ENCODE measurements at regions not wholly inside any gene's neighbourhood (a gene's known extent, or its start where the extent isn't known, plus 50 kb on each side); places are given as distances from the start of the nearest gene placed in this dataset.

DNA sequence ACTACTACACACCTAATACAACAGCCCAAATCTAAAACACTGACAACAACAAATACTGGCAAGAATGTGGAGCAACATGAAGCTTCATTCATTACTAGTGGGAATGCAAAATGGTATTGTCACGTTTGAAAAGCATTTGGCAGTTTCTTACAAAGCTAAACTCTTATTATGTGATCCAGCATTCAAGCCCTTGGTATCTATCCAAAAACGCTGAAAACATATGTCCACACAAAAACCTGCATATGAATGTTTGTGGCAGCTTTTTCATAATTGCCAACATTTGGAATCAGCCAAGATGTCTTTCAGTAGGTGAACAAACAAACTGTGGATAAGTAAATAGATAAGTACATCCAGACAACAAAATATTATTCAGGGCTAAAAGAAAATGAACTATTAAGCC, 501.1 kb upstream of the KIF2B start:
- Histone ChIP-seq H3K4me3 (ENCODE audit: severe bottlenecking) (no peak overlapping the region), H3K36me3 (ENCODE audit: low read depth) (no peaks in the 10 kb centered on the region), H3K27me3 (ENCODE audit: insufficient read depth, poor library complexity, severe bottlenecking) (peaks cover 19% of the 10 kb centered on the region), H3K9me3 (ENCODE audit: severe bottlenecking) (no peaks in the 10 kb centered on the region), H3K4me1 (ENCODE audit: insufficient read depth, poor library complexity, severe bottlenecking) (no peaks in the 10 kb centered on the region), H3K27ac (ENCODE audit: poor library complexity, severe bottlenecking) (no peak overlapping the region)
- ATAC-seq (ENCODE audit: low read depth), result no peak
- no peak for DNase-seq (ENCODE audit: low spot score)
- TF ChIP-seq, protein P1, sequence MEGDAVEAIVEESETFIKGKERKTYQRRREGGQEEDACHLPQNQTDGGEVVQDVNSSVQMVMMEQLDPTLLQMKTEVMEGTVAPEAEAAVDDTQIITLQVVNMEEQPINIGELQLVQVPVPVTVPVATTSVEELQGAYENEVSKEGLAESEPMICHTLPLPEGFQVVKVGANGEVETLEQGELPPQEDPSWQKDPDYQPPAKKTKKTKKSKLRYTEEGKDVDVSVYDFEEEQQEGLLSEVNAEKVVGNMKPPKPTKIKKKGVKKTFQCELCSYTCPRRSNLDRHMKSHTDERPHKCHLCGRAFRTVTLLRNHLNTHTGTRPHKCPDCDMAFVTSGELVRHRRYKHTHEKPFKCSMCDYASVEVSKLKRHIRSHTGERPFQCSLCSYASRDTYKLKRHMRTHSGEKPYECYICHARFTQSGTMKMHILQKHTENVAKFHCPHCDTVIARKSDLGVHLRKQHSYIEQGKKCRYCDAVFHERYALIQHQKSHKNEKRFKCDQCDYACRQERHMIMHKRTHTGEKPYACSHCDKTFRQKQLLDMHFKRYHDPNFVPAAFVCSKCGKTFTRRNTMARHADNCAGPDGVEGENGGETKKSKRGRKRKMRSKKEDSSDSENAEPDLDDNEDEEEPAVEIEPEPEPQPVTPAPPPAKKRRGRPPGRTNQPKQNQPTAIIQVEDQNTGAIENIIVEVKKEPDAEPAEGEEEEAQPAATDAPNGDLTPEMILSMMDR (IDR thresholded peaks at IDR 0.05; ENCODE audit: poor library complexity, severe bottlenecking), result no peak

DNA sequence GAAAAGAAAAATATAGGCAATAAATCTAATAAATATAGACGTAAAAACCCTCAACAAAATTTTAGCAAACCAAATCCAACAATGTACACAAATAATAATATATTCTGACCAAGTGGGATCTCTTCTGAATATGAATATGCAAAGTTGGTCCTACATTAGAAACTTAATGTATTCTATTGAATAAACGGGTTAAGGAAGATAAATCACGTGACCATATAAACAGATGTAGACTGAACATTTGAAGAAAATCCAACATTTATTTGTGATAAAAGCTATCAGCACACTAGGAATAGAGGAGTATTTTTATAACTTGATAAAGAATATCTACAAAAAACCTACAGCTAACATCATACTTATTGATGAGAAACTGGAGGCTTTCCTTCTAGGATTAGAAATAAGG, 502.8 kb upstream of the KIF2B start:
- DNase-seq (ENCODE audit: low spot score) (no peak), ATAC-seq (ENCODE audit: low read depth) (no peak)
- TF ChIP-seq, protein P1 (IDR thresholded peaks at IDR 0.05; ENCODE audit: poor library complexity, severe bottlenecking), result no peak
- Histone ChIP-seq H3K9me3 (ENCODE audit: severe bottlenecking) (no peaks in the 10 kb centered on the region), H3K4me1 (ENCODE audit: insufficient read depth, poor library complexity, severe bottlenecking) (no peaks in the 10 kb centered on the region), H3K4me3 (ENCODE audit: severe bottlenecking) (no peak overlapping the region), H3K27me3 (ENCODE audit: insufficient read depth, poor library complexity, severe bottlenecking) (peaks cover 15% of the 10 kb centered on the region), H3K36me3 (ENCODE audit: low read depth) (no peaks in the 10 kb centered on the region), H3K27ac (ENCODE audit: poor library complexity, severe bottlenecking) (no peak overlapping the region)

DNA sequence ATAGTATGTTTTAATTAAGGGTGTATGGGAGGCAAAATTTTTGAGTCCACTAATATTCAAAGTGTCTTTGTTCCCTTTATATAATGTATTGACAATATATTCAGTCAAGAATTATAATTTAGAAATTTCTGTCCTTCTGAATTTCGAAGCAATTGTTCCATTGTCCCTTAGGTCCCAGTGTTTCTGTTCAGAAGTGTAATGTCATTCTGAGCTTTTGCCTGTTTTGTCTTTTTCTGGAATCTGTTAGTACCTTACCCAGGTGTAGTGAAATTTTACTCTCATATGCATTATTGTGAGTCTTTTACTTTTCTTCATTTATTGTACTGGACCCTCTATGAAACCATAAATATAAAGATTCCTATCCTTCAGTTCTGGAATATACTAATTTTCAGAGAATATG, 505.7 kb upstream of the KIF2B start:
- Histone ChIP-seq H3K27me3 (ENCODE audit: insufficient read depth, poor library complexity, severe bottlenecking) (peaks cover 9% of the 10 kb centered on the region), H3K36me3 (ENCODE audit: low read depth) (no peaks in the 10 kb centered on the region), H3K4me1 (ENCODE audit: insufficient read depth, poor library complexity, severe bottlenecking) (no peaks in the 10 kb centered on the region), H3K4me3 (ENCODE audit: severe bottlenecking) (no peak overlapping the region), H3K9me3 (ENCODE audit: severe bottlenecking) (no peaks in the 10 kb centered on the region), H3K27ac (ENCODE audit: poor library complexity, severe bottlenecking) (no peak overlapping the region)
- no peak for ATAC-seq (ENCODE audit: low read depth)
- DNase-seq (ENCODE audit: low spot score), result no peak
- TF ChIP-seq, protein P1 (IDR thresholded peaks at IDR 0.05; ENCODE audit: poor library complexity, severe bottlenecking), result no peak

DNA sequence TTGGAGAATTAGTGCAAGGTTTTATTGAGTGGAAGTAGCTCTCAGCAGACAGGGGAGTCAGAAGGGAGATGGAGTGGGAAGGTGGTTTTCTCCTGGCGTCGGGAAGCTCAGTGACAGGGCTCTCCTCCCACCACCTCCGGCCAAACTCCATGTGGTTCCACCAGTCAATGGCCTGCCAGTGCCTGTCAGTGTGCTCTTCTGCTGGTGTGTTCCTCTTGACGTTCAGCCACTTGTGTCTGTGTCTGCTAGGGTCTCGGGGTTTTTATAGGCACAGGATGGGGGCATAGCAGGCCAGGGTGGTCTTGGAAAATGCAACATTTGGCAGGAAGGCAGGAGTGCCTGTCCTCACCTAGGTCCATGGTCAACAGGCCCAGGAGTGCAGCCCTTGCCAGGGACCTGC, 506.7 kb upstream of the KIF2B start:
- Histone ChIP-seq H3K4me1 (ENCODE audit: insufficient read depth, poor library complexity, severe bottlenecking) (no peaks in the 10 kb centered on the region), H3K36me3 (ENCODE audit: low read depth) (no peaks in the 10 kb centered on the region), H3K4me3 (ENCODE audit: severe bottlenecking) (no peak overlapping the region), H3K27me3 (ENCODE audit: insufficient read depth, poor library complexity, severe bottlenecking) (peaks cover 9% of the 10 kb centered on the region), H3K9me3 (ENCODE audit: severe bottlenecking) (no peaks in the 10 kb centered on the region), H3K27ac (ENCODE audit: poor library complexity, severe bottlenecking) (no peak overlapping the region)
- ATAC-seq (ENCODE audit: low read depth) (no peak), DNase-seq (ENCODE audit: low spot score) (no peak)
- TF ChIP-seq, protein P1 (IDR thresholded peaks at IDR 0.05; ENCODE audit: poor library complexity, severe bottlenecking), result no peak

DNA sequence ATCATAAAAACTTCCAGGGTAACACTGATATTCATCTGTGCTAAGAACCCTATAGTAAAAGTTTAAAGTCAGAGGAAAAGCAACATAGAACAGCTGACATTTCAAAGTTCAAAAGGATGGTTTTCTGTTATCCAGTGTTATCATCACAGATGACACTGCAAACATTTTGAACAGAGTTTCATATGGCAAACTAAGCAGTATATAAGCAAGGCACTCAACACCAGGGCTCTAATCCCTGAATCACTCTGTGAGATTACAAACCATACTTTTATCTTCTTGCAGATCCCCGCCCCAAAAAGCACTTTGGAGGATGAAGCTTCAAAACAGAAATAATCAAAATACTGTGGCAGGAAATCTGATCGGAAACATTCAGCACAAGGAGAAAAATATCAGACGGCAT, 508.2 kb upstream of the KIF2B start:
- no peak overlapping the region for H3K27ac ChIP-seq (ENCODE audit: poor library complexity, severe bottlenecking)
- no peak for DNase-seq (ENCODE audit: low spot score)
- no peak overlapping the region for H3K4me3 ChIP-seq (ENCODE audit: severe bottlenecking)
- TF ChIP-seq, protein P1 (IDR thresholded peaks at IDR 0.05; ENCODE audit: poor library complexity, severe bottlenecking), result no peak
- H3K36me3 ChIP-seq (ENCODE audit: low read depth), result no peaks in the 10 kb centered on the region
- no peaks in the 10 kb centered on the region for H3K9me3 ChIP-seq (ENCODE audit: severe bottlenecking)
- ATAC-seq (ENCODE audit: low read depth), result no peak
- peaks cover under 1% of the 10 kb centered on the region for H3K27me3 ChIP-seq (ENCODE audit: insufficient read depth, poor library complexity, severe bottlenecking)
- H3K4me1 ChIP-seq (ENCODE audit: insufficient read depth, poor library complexity, severe bottlenecking), result no peaks in the 10 kb centered on the region

Measured in RWPE2 (cell line).